IMR-90 (cell line): ENCODE measurements at regions not wholly inside any gene's neighbourhood (a gene's known extent, or its start where the extent isn't known, plus 50 kb on each side); places are given as distances from the start of the nearest gene placed in this dataset.

Source experiments
- ATAC-seq: fragments of 200-7000 bp; cut with Tn5 transposase; 2 replicates; pipeline ENCODE4 v1.9.1; 2020; ENCODE audit warnings: low read depth, mild to moderate bottlenecking, moderate library complexity
- BruUV-seq: library from RNA; stranded (reverse); fragments of 400-500 nt; replicated peaks from 2 replicates; lab custom pipeline; 2021; lab: Mats Ljungman, UMichigan
- CTCF ChIA-PET: fragments of 300-600 bp; formaldehyde crosslinking; extraction: SDS; loops from one replicate; lab custom pipeline; 2021; ENCODE audit warnings: antibody characterized with exemption; lab: Yijun Ruan, JAX
- POLR2A ChIA-PET: fragments of 300-600 bp; sonication (Branson Sonifier 250); formaldehyde crosslinking; loops from one replicate; lab custom pipeline; 2022; ENCODE audit warnings: antibody characterized with exemption; ENCODE audit not compliant: unreplicated experiment; lab: Charles Lee
- DNase-seq: peaks from one replicate; pipeline ENCODE4 v3.0.0; 2013
- H2AFZ ChIP-seq: replicated peaks from 2 replicates; pipeline ENCODE3; 2013; ENCODE audit warnings: low read length, mild to moderate bottlenecking; ENCODE audit not compliant: poor library complexity
- H2AK5ac ChIP-seq: 2 replicates; pipeline ENCODE4 v1.6.1; 2013; ENCODE audit warnings: low read depth, low read length, inconsistent platforms
- H2AK9ac ChIP-seq: replicated peaks from 2 replicates; pipeline ENCODE3; 2013; ENCODE audit warnings: mild to moderate bottlenecking, low read depth, low read length, moderate library complexity; ENCODE audit not compliant: poor library complexity
- H2BK120ac ChIP-seq: 2 replicates; pipeline ENCODE4 v1.6.1; 2013; ENCODE audit warnings: low read depth, low read length, inconsistent platforms
- H2BK15ac ChIP-seq: 3 replicates; pipeline ENCODE4 v1.6.1; 2013; ENCODE audit warnings: low read depth, low read length, inconsistent platforms
- H2BK20ac ChIP-seq: 2 replicates; pipeline ENCODE4 v1.6.1; 2013; ENCODE audit warnings: low read depth, mild to moderate bottlenecking, inconsistent platforms, low read length, moderate library complexity
- H2BK5ac ChIP-seq: 2 replicates; pipeline ENCODE4 v1.6.1; 2013; ENCODE audit warnings: mild to moderate bottlenecking, low read depth, low read length, inconsistent platforms; ENCODE audit not compliant: poor library complexity, severe bottlenecking
- H3K14ac ChIP-seq: replicated peaks from 2 replicates; pipeline ENCODE4 v1.6.1; 2013; ENCODE audit warnings: low read depth, low read length, inconsistent platforms
- H3K18ac ChIP-seq: 2 replicates; pipeline ENCODE4 v1.6.1; 2013; ENCODE audit warnings: low read depth, low read length, control low read depth
- H3K23ac ChIP-seq: 2 replicates; pipeline ENCODE4 v1.6.1; 2013; ENCODE audit warnings: low read depth, low read length, inconsistent platforms
- H3K27ac ChIP-seq: 2 replicates; pipeline ENCODE4 v1.5.1; 2013; ENCODE audit warnings: mild to moderate bottlenecking, control low read depth, low read length; ENCODE audit not compliant: insufficient read depth
- H3K27me3 ChIP-seq: 2 replicates; pipeline ENCODE4 v1.6.1; 2013; ENCODE audit warnings: low read length; ENCODE audit not compliant: control insufficient read depth, insufficient read depth
- H3K36me3 ChIP-seq: 2 replicates; pipeline ENCODE4 v1.6.1; 2013; ENCODE audit warnings: low read length, mixed read lengths; ENCODE audit not compliant: control insufficient read depth, insufficient read depth
- H3K4ac ChIP-seq: 2 replicates; pipeline ENCODE4 v1.6.1; 2013; ENCODE audit warnings: low read depth, low read length, inconsistent platforms
- H3K4me1 ChIP-seq: 2 replicates; pipeline ENCODE4 v1.6.1; 2013; ENCODE audit warnings: low read length, mixed read lengths; ENCODE audit not compliant: control insufficient read depth, insufficient read depth
- H3K4me2 ChIP-seq: 2 replicates; pipeline ENCODE4 v1.6.1; 2013; ENCODE audit warnings: low read depth, mild to moderate bottlenecking, control low read depth, low read length, moderate library complexity
- H3K4me3 ChIP-seq: 2 replicates; pipeline ENCODE4 v1.5.1; 2013; ENCODE audit warnings: low read depth, mild to moderate bottlenecking, control low read depth, low read length, moderate library complexity; ENCODE audit not compliant: insufficient read depth
- H3K56ac ChIP-seq: 2 replicates; pipeline ENCODE4 v1.6.1; 2013; ENCODE audit warnings: low read length, inconsistent platforms; ENCODE audit not compliant: insufficient read depth; ENCODE audit errors: extremely low read depth
- H3K79me1 ChIP-seq, 2 experiments: 2 replicates each; pipeline ENCODE4 v1.6.1; 2013; ENCODE audit warnings: low read length in 2 of 2, inconsistent platforms in 1 of 2, low read depth in 1 of 2
- H3K9ac ChIP-seq: 2 replicates; pipeline ENCODE4 v1.6.1; 2013; ENCODE audit warnings: low read depth, low read length, control low read depth
- H3K9me1 ChIP-seq: 2 replicates; pipeline ENCODE4 v1.6.1; 2013; ENCODE audit warnings: low read length, inconsistent platforms; ENCODE audit not compliant: insufficient read depth
- H3K9me3 ChIP-seq: 2 replicates; pipeline ENCODE4 v1.6.1; 2013; ENCODE audit warnings: low read length; ENCODE audit not compliant: control insufficient read depth, insufficient read depth
- H4K20me1 ChIP-seq: 2 replicates; pipeline ENCODE4 v1.6.1; 2013; ENCODE audit warnings: low read length, inconsistent platforms; ENCODE audit not compliant: insufficient read depth
- H4K5ac ChIP-seq: 2 replicates; pipeline ENCODE4 v1.6.1; 2013; ENCODE audit warnings: mild to moderate bottlenecking, low read depth, low read length, control low read depth
- H4K8ac ChIP-seq, 2 experiments: 2 replicates each; pipeline ENCODE4 v1.6.1; 2013; ENCODE audit warnings: low read depth in 2 of 2, low read length in 2 of 2, control low read depth in 1 of 2, inconsistent platforms in 1 of 2
- H4K91ac ChIP-seq: 2 replicates; pipeline ENCODE4 v1.6.1; 2013; ENCODE audit warnings: low read depth, low read length, inconsistent platforms; ENCODE audit not compliant: insufficient read depth
- BHLHE40 ChIP-seq: fragments of 150-350 bp; IDR thresholded peaks from 2 replicates; pipeline ENCODE4 v1.6.1; 2016; ENCODE audit warnings: mild to moderate bottlenecking, low read depth, low read length
- CTCF ChIP-seq: conservative IDR thresholded peaks from 2 replicates; pipeline ENCODE4 v1.5.1; 2012; ENCODE audit warnings: mild to moderate bottlenecking, low read depth, low read length, improper control_type of control experiment
- ELK1 ChIP-seq: fragments of 150-350 bp; IDR thresholded peaks from 2 replicates; pipeline ENCODE4 v1.6.1; 2016; ENCODE audit warnings: low read depth, mild to moderate bottlenecking, low read length, moderate library complexity, borderline replicate concordance
- MAFK ChIP-seq: IDR thresholded peaks from 2 replicates; pipeline ENCODE4 v1.6.1; 2012; ENCODE audit warnings: low read depth, low read length, improper control_type of control experiment
- MAZ ChIP-seq: IDR thresholded peaks from 2 replicates; pipeline ENCODE4 v1.6.1; 2012; ENCODE audit warnings: low read depth, mild to moderate bottlenecking, low read length, improper control_type of control experiment, moderate library complexity, borderline replicate concordance
- MXI1 ChIP-seq: IDR thresholded peaks from 2 replicates; pipeline ENCODE4 v1.6.1; 2012; ENCODE audit warnings: low read depth, mild to moderate bottlenecking, low read length, moderate library complexity, borderline replicate concordance
- NFE2L2 ChIP-seq: fragments of 150-350 bp; IDR thresholded peaks from 2 replicates; pipeline ENCODE4 v1.6.1; 2016; ENCODE audit warnings: low read depth, mild to moderate bottlenecking, low read length
- POLR2A ChIP-seq: IDR thresholded peaks from 2 replicates; pipeline ENCODE4 v1.6.1; 2012; ENCODE audit warnings: mild to moderate bottlenecking, low read depth, low read length
- RAD21 ChIP-seq: IDR thresholded peaks from 2 replicates; pipeline ENCODE4 v1.6.1; 2012; ENCODE audit warnings: low read length, improper control_type of control experiment
- RCOR1 ChIP-seq: IDR thresholded peaks from 2 replicates; pipeline ENCODE4 v1.6.1; 2012; ENCODE audit warnings: mild to moderate bottlenecking, low read length, improper control_type of control experiment; ENCODE audit not compliant: insufficient replicate concordance
- RFX5 ChIP-seq: IDR thresholded peaks from 2 replicates; pipeline ENCODE4 v1.8.0; 2012; ENCODE audit warnings: low read depth, mild to moderate bottlenecking, low read length, moderate library complexity
- WGBS, 2 experiments: methylation state at CpG; one replicate each; pipeline versions ENCODE4 v1.1.5 to v1.1.7; 2013; ENCODE audit warnings: missing lambda C conversion rate in 2 of 2; ENCODE audit not compliant: insufficient read length in 1 of 2; ENCODE audit errors: extremely low coverage in 2 of 2; 5-methylcytosine and 5-hydroxymethylcytosine counted together
- dilution Hi-C: fragments of 300-500 bp; cut with HindIII; formaldehyde crosslinking; loops from one replicate; pipeline ENCODE4 v1.14.3; 2018; ENCODE audit warnings: low sequenced_read_pairs; ENCODE audit not compliant: unreplicated experiment
- in situ Hi-C: fragments of 300-500 bp; cut with MboI; formaldehyde crosslinking; loops from 3 replicates; pipeline ENCODE4 v1.14.3; 2019; ENCODE audit warnings: low sequenced_read_pairs, inconsistent platforms, mixed read lengths
- intact Hi-C: fragments of 100-400 bp; cut with micrococcal nuclease; formaldehyde crosslinking; loops from 2 replicates; pipeline ENCODE4 v1.10.0; 2022

GRCh38 chr4:3364199-3364598 lies 71.4 kb downstream of the RGS12 start:
- POLR2A ChIA-PET = no interaction called here
- peaks cover 45% of the 10 kb centered on the region for H4K20me1 ChIP-seq
- H2BK15ac ChIP-seq = no peak overlapping the region
- H2AFZ ChIP-seq = no peak overlapping the region
- no peaks in the 10 kb centered on the region for H3K27me3 ChIP-seq
- H3K79me1 ChIP-seq = peaks cover 30 to 68% of the 10 kb centered on the region in 2 experiments
- ATAC-seq (no peak), DNase-seq (no peak)
- H3K4ac ChIP-seq = no peak overlapping the region
- no peak overlapping the region for H2BK5ac ChIP-seq
- no peak overlapping the region for H2BK20ac ChIP-seq
- peaks cover 6% of the 10 kb centered on the region for H3K4me1 ChIP-seq
- no peak overlapping the region for H4K8ac ChIP-seq
- no peak overlapping the region for H3K4me2 ChIP-seq
- BruUV-seq = no TSS peak
- no peak overlapping the region for H3K14ac ChIP-seq
- no peak overlapping the region for H3K4me3 ChIP-seq
- no peak overlapping the region for H4K5ac ChIP-seq
- dilution Hi-C loops (no loop called here), in situ Hi-C loops (no loop called here), intact Hi-C loops (no loop called here)
- H3K9ac ChIP-seq = no peak overlapping the region
- no peak overlapping the region for H3K18ac ChIP-seq
- H3K27ac ChIP-seq = no peak overlapping the region
- no peak overlapping the region for H2AK5ac ChIP-seq
- no peak overlapping the region for H2AK9ac ChIP-seq
- H4K91ac ChIP-seq = no peak overlapping the region
- no peak for TF ChIP-seq MAFK
- TF ChIP-seq MXI1 = no peak
- TF ChIP-seq ELK1 = no peak
- TF ChIP-seq NFE2L2 = no peak
- no peak for TF ChIP-seq CTCF
- TF ChIP-seq BHLHE40 = no peak
- TF ChIP-seq RAD21 = no peak
- no peak for TF ChIP-seq RCOR1
- TF ChIP-seq RFX5 = no peak
- no peak for TF ChIP-seq POLR2A
- no peak for TF ChIP-seq MAZ
- WGBS, 2 experiments = 97% methylated on average over 7 of the region's 17 CpGs; no CpG with 5 or more reads in 1 of the 2 experiments
- CTCF ChIA-PET = no interaction called here
- peaks cover 25% of the 10 kb centered on the region for H3K9me1 ChIP-seq
- no peaks in the 10 kb centered on the region for H3K9me3 ChIP-seq
- H3K36me3 ChIP-seq = no peaks in the 10 kb centered on the region
- no peak overlapping the region for H3K23ac ChIP-seq
- no peak overlapping the region for H2BK120ac ChIP-seq
- H3K56ac ChIP-seq = no peak overlapping the region
